Adrenal gland (tissue), 5 donors: ENCODE measurements at regions not wholly inside any gene's neighbourhood (a gene's known extent, or its start where the extent isn't known, plus 50 kb on each side); places are given as distances from the start of the nearest gene placed in this dataset.

Source experiments
- POLR2A ChIP-seq, 2 donors: fragments of 450-650 bp; IDR thresholded peaks; one replicate each; pipeline ENCODE4 v1.6.1; 2017; ENCODE audit warnings: antibody characterized with exemption in 2 of 2, mild to moderate bottlenecking in 2 of 2, moderate library complexity in 1 of 2
- TF ChIP-seq, protein P1 (sequence below), 6 experiments: fragments of 450-650 bp in 4 of 6; fragments of 200-600 bp in 2 of 6; sonication (generic) in 1 of 6; IDR thresholded peaks; 1 replicate in 5 of 6; 2 replicates in 1 of 6; pipeline versions ENCODE4 v1.5.1 to v1.8.0; 2016 to 2021; ENCODE audit warnings: antibody characterized with exemption in 6 of 6, mild to moderate bottlenecking in 2 of 6, moderate library complexity in 1 of 6
- donor health status: DM: no; HTN: no; CAD: no.

DNA sequence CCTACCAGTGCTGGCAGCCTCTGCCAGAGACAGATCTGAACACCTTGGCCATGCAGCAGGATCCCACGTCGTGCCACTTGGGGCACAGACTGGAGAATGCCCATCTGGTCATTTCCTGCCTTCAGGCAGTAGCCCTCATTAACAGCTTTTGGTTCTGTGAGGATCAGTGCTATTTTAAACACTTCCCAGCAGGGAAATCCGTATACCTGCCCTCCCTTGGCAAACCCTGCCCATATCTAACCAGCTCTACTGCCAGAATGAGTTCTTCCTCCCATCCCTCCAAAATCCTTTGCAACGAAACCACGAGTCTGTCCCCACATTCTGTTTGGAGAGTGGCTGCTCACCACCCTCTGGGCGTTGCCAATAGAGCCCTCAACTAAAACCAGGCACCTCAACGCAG lies 245.7 kb downstream of the ENGASE start:
- TF ChIP-seq POLR2A (IDR thresholded peaks at IDR 0.05): no peak
- TF ChIP-seq, protein P1, sequence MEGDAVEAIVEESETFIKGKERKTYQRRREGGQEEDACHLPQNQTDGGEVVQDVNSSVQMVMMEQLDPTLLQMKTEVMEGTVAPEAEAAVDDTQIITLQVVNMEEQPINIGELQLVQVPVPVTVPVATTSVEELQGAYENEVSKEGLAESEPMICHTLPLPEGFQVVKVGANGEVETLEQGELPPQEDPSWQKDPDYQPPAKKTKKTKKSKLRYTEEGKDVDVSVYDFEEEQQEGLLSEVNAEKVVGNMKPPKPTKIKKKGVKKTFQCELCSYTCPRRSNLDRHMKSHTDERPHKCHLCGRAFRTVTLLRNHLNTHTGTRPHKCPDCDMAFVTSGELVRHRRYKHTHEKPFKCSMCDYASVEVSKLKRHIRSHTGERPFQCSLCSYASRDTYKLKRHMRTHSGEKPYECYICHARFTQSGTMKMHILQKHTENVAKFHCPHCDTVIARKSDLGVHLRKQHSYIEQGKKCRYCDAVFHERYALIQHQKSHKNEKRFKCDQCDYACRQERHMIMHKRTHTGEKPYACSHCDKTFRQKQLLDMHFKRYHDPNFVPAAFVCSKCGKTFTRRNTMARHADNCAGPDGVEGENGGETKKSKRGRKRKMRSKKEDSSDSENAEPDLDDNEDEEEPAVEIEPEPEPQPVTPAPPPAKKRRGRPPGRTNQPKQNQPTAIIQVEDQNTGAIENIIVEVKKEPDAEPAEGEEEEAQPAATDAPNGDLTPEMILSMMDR (IDR thresholded peaks at IDR 0.05): no peak
